Cardiac muscle cell (in vitro differentiated cells and primary cell): ENCODE measurements at regions not wholly inside any gene's neighbourhood (a gene's known extent, or its start where the extent isn't known, plus 50 kb on each side); places are given as distances from the start of the nearest gene placed in this dataset.

Experiments used
- DNase-seq, 2 donors: peaks; one replicate each; pipeline versions ENCODE4 v3.0.0 to v3.0.0-alpha.2; 2010 to 2017; ENCODE audit warnings: low read depth in 1 of 2, low spot score in 1 of 2
- H3K27ac ChIP-seq: fragments of 200-600 bp; sonication (generic); 2 replicates; pipeline ENCODE4 v1.5.1; 2016
- H3K27me3 ChIP-seq: fragments of 200-600 bp; sonication (generic); 2 replicates; pipeline ENCODE4 v1.6.0; 2016; ENCODE audit warnings: control low read depth
- H3K36me3 ChIP-seq: fragments of 200-600 bp; sonication (generic); 2 replicates; pipeline ENCODE4 v1.5.1; 2016; ENCODE audit warnings: control low read depth
- H3K4me1 ChIP-seq: fragments of 200-600 bp; sonication (generic); 2 replicates; pipeline ENCODE4 v1.8.1; 2017; ENCODE audit warnings: low read depth, mild to moderate bottlenecking, mixed run types
- H3K4me3 ChIP-seq: fragments of 200-600 bp; sonication (generic); 2 replicates; pipeline ENCODE4 v1.5.1; 2016; ENCODE audit warnings: mild to moderate bottlenecking
- H3K9me3 ChIP-seq: fragments of 200-600 bp; sonication (generic); 2 replicates; pipeline ENCODE4 v1.5.1; 2017; ENCODE audit warnings: low read depth, mild to moderate bottlenecking, control low read depth
- CTCF ChIP-seq: IDR thresholded peaks from 2 replicates; pipeline ENCODE4 v1.5.1; 2012; ENCODE audit warnings: low read depth, mild to moderate bottlenecking, low read length

GRCh38 chr2:45260946-45261345, 251.7 kb upstream of the SIX2 start:
- H3K4me1 ChIP-seq = peaks cover 16% of the 10 kb centered on the region
- TF ChIP-seq CTCF = no peak
- no peak overlapping the region for H3K4me3 ChIP-seq
- H3K36me3 ChIP-seq = no peaks in the 10 kb centered on the region
- no peaks in the 10 kb centered on the region for H3K27me3 ChIP-seq
- no peak for DNase-seq
- no peaks in the 10 kb centered on the region for H3K9me3 ChIP-seq
- H3K27ac ChIP-seq = no peak overlapping the region

- no peaks in the 10 kb centered on the region for H3K27me3 ChIP-seq
- DNase-seq = no peak
- H3K9me3 ChIP-seq = no peaks in the 10 kb centered on the region
- no peak overlapping the region for H3K27ac ChIP-seq
- no peak overlapping the region for H3K4me3 ChIP-seq
- peaks cover 16% of the 10 kb centered on the region for H3K4me1 ChIP-seq
- no peak for TF ChIP-seq CTCF
- no peaks in the 10 kb centered on the region for H3K36me3 ChIP-seq
Measured at GRCh38 chr2:45259547-45260160, 250.4 kb upstream of the SIX2 start.

- DNase-seq = no peak
- H3K27ac ChIP-seq = no peak overlapping the region
- no peak overlapping the region for H3K4me3 ChIP-seq
- no peaks in the 10 kb centered on the region for H3K27me3 ChIP-seq
- H3K4me1 ChIP-seq = peaks cover 16% of the 10 kb centered on the region
- no peaks in the 10 kb centered on the region for H3K9me3 ChIP-seq
- no peaks in the 10 kb centered on the region for H3K36me3 ChIP-seq
- no peak for TF ChIP-seq CTCF
Measured at GRCh38 chr2:45259138-45259537, 249.9 kb upstream of the SIX2 start.

- Histone ChIP-seq H3K36me3 (no peaks in the 10 kb centered on the region), H3K4me3 (no peak overlapping the region), H3K9me3 (no peaks in the 10 kb centered on the region), H3K27ac (no peak overlapping the region), H3K4me1 (peaks cover 16% of the 10 kb centered on the region), H3K27me3 (no peaks in the 10 kb centered on the region)
- TF ChIP-seq CTCF = no peak
- DNase-seq = no peak
Measured at GRCh38 chr2:45258311-45258710, 249.1 kb upstream of the SIX2 start.

- H3K4me3 ChIP-seq = no peak overlapping the region
- H3K27ac ChIP-seq = no peak overlapping the region
- no peak for DNase-seq
Measured at GRCh38 chr2:45257820-45258219, 248.6 kb upstream of the SIX2 start.

More at GRCh38 chr2:45257820-45258219, 248.6 kb upstream of the SIX2 start:
- no peaks in the 10 kb centered on the region for H3K27me3 ChIP-seq
- no peaks in the 10 kb centered on the region for H3K9me3 ChIP-seq
- H3K4me1 ChIP-seq = peaks cover 16% of the 10 kb centered on the region
- no peak for TF ChIP-seq CTCF
- no peaks in the 10 kb centered on the region for H3K36me3 ChIP-seq
